Body of pancreas (tissue), 4 donors: ENCODE measurements at regions not wholly inside any gene's neighbourhood (a gene's known extent, or its start where the extent isn't known, plus 50 kb on each side); places are given as distances from the start of the nearest gene placed in this dataset.

Experiments used
- POLR2A ChIP-seq, 3 donors: fragments of 450-650 bp; IDR thresholded peaks; one replicate each; pipeline ENCODE4 v1.6.1; 2016; ENCODE audit warnings: antibody characterized with exemption in 3 of 3, mild to moderate bottlenecking in 2 of 3
- TF ChIP-seq, protein P1 (sequence below), 7 experiments: fragments of 450-650 bp in 4 of 7; fragments of 200-600 bp in 3 of 7; sonication (generic) in 3 of 7; IDR thresholded peaks; one replicate each; pipeline ENCODE4 v1.5.1; 2016 to 2019; ENCODE audit warnings: antibody characterized with exemption in 7 of 7

DNA sequence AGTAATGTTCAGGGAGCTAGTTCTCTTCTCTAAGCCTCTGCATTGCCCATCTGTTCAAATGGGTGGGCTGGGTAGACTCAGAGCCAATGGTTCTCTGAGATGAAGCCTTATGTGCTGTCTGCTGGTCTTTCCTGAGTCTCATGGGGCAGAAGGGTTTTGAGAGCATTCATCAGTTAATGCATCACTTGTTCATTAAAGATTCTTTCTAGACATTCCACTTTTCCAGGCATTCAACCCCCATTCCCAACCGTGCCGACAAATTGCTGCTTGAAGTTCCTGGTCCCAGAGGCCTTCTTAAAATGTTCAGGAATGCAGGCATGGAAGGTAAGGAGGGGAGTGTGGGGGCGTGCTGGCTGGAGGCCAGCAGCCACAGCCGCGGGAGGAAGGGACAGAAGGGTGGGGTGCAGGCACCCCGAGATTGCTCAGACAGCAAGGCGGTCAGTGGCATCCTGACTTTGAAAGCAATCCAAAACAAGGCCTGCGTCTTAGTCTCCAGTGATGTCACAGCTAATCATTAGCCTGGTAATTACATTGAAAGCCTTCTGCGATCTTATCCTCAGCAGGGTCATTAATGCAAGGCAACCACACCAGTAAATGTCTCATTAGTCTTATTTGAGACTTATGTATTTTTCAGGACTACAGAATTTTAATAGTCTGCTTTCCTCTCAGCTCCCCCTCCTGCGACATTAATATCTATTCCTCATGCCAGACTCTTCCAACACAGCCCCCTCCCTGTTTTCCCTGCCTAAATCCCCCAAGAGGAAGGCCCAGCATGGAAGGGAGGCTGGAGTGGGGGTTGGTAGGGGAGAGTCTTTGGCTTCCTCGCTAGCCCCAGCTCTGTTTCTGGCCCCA lies 328.8 kb downstream of the MIAT start:
- TF ChIP-seq, protein P1, sequence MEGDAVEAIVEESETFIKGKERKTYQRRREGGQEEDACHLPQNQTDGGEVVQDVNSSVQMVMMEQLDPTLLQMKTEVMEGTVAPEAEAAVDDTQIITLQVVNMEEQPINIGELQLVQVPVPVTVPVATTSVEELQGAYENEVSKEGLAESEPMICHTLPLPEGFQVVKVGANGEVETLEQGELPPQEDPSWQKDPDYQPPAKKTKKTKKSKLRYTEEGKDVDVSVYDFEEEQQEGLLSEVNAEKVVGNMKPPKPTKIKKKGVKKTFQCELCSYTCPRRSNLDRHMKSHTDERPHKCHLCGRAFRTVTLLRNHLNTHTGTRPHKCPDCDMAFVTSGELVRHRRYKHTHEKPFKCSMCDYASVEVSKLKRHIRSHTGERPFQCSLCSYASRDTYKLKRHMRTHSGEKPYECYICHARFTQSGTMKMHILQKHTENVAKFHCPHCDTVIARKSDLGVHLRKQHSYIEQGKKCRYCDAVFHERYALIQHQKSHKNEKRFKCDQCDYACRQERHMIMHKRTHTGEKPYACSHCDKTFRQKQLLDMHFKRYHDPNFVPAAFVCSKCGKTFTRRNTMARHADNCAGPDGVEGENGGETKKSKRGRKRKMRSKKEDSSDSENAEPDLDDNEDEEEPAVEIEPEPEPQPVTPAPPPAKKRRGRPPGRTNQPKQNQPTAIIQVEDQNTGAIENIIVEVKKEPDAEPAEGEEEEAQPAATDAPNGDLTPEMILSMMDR (IDR thresholded peaks at IDR 0.05): no peak
- no peak for TF ChIP-seq POLR2A (IDR thresholded peaks at IDR 0.05)
